DND-41 (cell line): ENCODE measurements at regions not wholly inside any gene's neighbourhood (a gene's known extent, or its start where the extent isn't known, plus 50 kb on each side); places are given as distances from the start of the nearest gene placed in this dataset.

Source experiments
- ATAC-seq: fragments of 200-7000 bp; cut with Tn5 transposase; 3 replicates; pipeline ENCODE4 v1.9.1; 2021; ENCODE audit warnings: low read depth; ENCODE audit not compliant: insufficient read depth
- DNase-seq: peaks from one replicate; pipeline ENCODE4 v3.0.0-alpha.2; 2020
- H2AFZ ChIP-seq: 2 replicates; pipeline ENCODE4 v1.6.0; 2012; ENCODE audit warnings: low read depth, low read length
- H3K27ac ChIP-seq: 2 replicates; pipeline ENCODE4 v1.5.1; 2012; ENCODE audit warnings: low read length, inconsistent platforms
- H3K27me3 ChIP-seq: fragments of 200-600 bp; sonication (generic); 2 replicates; pipeline ENCODE4 v1.6.0; 2012; ENCODE audit warnings: low read length, mild to moderate bottlenecking, inconsistent platforms; ENCODE audit not compliant: insufficient read depth, poor library complexity
- H3K36me3 ChIP-seq: 2 replicates; pipeline ENCODE4 v1.5.1; 2012; ENCODE audit warnings: low read length, inconsistent platforms; ENCODE audit not compliant: insufficient read depth
- H3K4me1 ChIP-seq: 2 replicates; pipeline ENCODE4 v1.5.1; 2012; ENCODE audit warnings: mild to moderate bottlenecking, low read length; ENCODE audit not compliant: insufficient read depth
- H3K4me2 ChIP-seq: 2 replicates; pipeline ENCODE4 v1.6.0; 2012; ENCODE audit warnings: mild to moderate bottlenecking, moderate library complexity, low read length, inconsistent platforms; ENCODE audit not compliant: insufficient read depth
- H3K4me3 ChIP-seq, 2 experiments: fragments of 200-600 bp in 1 of 2; shearing (Covaris generic) in 1 of 2; 2 replicates each; pipeline ENCODE4 v1.5.1; 2012 to 2016; ENCODE audit warnings: inconsistent platforms in 2 of 2, low read length in 2 of 2, mild to moderate bottlenecking in 2 of 2, low read depth in 1 of 2, moderate library complexity in 1 of 2
- H3K79me2 ChIP-seq: 2 replicates; pipeline ENCODE4 v1.6.0; 2012; ENCODE audit warnings: low read length, inconsistent platforms; ENCODE audit not compliant: insufficient read depth
- H3K9ac ChIP-seq: 2 replicates; pipeline ENCODE4 v1.6.0; 2012; ENCODE audit warnings: low read depth, mild to moderate bottlenecking, inconsistent platforms, low read length, moderate library complexity
- H3K9me3 ChIP-seq: 2 replicates; pipeline ENCODE4 v1.5.1; 2012; ENCODE audit warnings: low read length, moderate library complexity, mild to moderate bottlenecking, inconsistent platforms; ENCODE audit not compliant: insufficient read depth, severe bottlenecking
- H4K20me1 ChIP-seq: 2 replicates; pipeline ENCODE4 v1.6.0; 2012; ENCODE audit warnings: low read length; ENCODE audit not compliant: insufficient read depth
- EZH2 ChIP-seq: IDR thresholded peaks from 3 replicates; pipeline ENCODE4 v1.6.1; 2012; ENCODE audit warnings: borderline replicate concordance, low read depth, mild to moderate bottlenecking, moderate library complexity, low read length, inconsistent platforms; ENCODE audit not compliant: severe bottlenecking
- TF ChIP-seq, protein P1 (sequence below): IDR thresholded peaks from 2 replicates; pipeline ENCODE4 v1.5.1; 2012; ENCODE audit warnings: borderline replicate concordance, low read length, moderate library complexity, mild to moderate bottlenecking; ENCODE audit not compliant: poor library complexity, severe bottlenecking; ENCODE audit errors: extremely low read depth

DNA sequence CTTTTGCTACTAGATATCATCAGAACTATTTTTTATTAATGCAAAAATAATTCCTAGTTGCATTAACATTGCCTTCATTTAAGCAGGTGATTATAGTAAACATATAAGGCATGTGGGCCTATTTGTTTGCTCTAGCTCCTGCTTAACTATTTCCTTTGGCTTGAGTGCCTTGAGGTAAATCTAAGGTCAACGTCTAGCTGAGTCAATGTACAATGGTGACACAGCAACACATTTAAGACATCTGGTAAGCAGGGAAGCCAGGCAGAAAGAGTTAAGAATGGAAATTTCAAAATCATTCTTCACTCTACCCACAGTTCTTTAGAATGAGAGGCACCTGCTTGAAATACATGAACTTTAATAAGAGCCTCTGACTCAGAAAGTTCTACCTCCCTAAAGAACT, 111.9 kb upstream of the FST start:
- no peak overlapping the region for H2AFZ ChIP-seq
- no peaks in the 10 kb centered on the region for H3K4me1 ChIP-seq
- no peaks in the 10 kb centered on the region for H3K36me3 ChIP-seq
- no peak for DNase-seq
- H3K4me2 ChIP-seq = no peak overlapping the region
- H3K9ac ChIP-seq = no peak overlapping the region
- ATAC-seq = no peak
- no peak overlapping the region for H3K4me3 ChIP-seq
- TF ChIP-seq EZH2 = no peak
- TF ChIP-seq, protein P1, sequence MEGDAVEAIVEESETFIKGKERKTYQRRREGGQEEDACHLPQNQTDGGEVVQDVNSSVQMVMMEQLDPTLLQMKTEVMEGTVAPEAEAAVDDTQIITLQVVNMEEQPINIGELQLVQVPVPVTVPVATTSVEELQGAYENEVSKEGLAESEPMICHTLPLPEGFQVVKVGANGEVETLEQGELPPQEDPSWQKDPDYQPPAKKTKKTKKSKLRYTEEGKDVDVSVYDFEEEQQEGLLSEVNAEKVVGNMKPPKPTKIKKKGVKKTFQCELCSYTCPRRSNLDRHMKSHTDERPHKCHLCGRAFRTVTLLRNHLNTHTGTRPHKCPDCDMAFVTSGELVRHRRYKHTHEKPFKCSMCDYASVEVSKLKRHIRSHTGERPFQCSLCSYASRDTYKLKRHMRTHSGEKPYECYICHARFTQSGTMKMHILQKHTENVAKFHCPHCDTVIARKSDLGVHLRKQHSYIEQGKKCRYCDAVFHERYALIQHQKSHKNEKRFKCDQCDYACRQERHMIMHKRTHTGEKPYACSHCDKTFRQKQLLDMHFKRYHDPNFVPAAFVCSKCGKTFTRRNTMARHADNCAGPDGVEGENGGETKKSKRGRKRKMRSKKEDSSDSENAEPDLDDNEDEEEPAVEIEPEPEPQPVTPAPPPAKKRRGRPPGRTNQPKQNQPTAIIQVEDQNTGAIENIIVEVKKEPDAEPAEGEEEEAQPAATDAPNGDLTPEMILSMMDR = no peak
- no peaks in the 10 kb centered on the region for H3K79me2 ChIP-seq
- H3K9me3 ChIP-seq = no peaks in the 10 kb centered on the region
- no peaks in the 10 kb centered on the region for H4K20me1 ChIP-seq
- H3K27me3 ChIP-seq = no peaks in the 10 kb centered on the region
- H3K27ac ChIP-seq = no peak overlapping the region

DNA sequence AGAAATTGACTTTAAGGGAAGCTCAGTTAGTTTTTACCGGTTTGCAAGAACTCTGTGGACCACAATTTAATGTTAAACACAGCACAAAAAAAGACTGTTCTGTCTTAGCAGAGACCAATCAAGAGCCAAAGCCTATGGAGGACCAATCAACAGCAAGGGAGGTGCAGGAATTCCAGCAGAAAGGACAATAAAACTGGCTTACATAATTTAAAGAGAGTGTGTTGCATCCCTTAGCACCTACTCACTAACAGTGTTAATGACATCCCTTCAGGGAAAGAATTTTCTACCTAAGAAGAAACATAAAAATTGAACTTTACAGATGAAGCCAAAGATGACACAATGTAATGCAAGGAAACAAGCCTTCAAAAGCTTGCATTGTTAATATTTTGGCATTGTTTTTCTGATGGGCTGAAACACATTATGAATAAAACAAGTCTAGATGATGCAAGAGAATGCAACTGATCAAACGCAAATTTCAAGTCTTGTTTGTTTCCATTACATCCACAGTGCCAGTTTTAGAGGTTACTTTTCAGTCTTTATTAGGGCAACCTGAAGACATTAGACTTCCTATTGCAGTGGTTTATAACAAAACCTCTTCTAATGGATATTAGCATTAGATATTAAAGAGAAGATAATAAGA, 111.3 kb upstream of the FST start:
- Histone ChIP-seq H3K79me2 (no peaks in the 10 kb centered on the region), H2AFZ (no peak overlapping the region), H3K4me3 (no peak overlapping the region), H3K27me3 (no peaks in the 10 kb centered on the region), H3K9ac (no peak overlapping the region), H3K4me2 (no peak overlapping the region), H3K27ac (no peak overlapping the region), H3K4me1 (no peaks in the 10 kb centered on the region), H3K9me3 (no peaks in the 10 kb centered on the region), H3K36me3 (no peaks in the 10 kb centered on the region), H4K20me1 (no peaks in the 10 kb centered on the region)
- TF ChIP-seq EZH2 = no peak
- TF ChIP-seq, protein P1 = no peak
- DNase-seq (no peak), ATAC-seq (no peak)

DNA sequence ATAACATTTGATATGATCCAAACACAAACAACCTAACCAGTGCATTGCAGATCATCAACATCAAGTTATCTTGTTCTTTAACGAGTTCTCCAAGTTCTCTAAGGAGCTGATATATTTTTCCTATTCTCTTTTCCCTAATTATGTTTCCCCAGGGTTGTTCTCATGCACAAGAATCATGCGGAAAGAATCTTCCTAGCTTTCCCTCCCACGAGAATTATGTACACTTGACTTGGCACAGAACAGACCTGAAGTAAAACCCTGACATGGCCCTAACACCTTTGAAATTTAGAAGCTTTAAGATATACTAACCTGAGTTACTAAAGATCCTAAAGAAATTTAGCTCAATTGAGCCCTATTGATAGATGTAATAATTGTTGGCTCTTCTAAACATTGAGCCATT, 110.7 kb upstream of the FST start:
- H3K27me3 ChIP-seq = no peaks in the 10 kb centered on the region
- H3K36me3 ChIP-seq = no peaks in the 10 kb centered on the region
- no peak overlapping the region for H3K4me2 ChIP-seq
- H4K20me1 ChIP-seq = no peaks in the 10 kb centered on the region
- ATAC-seq (no peak), DNase-seq (no peak)
- no peak overlapping the region for H3K4me3 ChIP-seq
- no peaks in the 10 kb centered on the region for H3K79me2 ChIP-seq
- TF ChIP-seq EZH2 = no peak
- TF ChIP-seq, protein P1 = no peak
- H3K4me1 ChIP-seq = no peaks in the 10 kb centered on the region
- H3K9me3 ChIP-seq = no peaks in the 10 kb centered on the region
- no peak overlapping the region for H3K9ac ChIP-seq
- H3K27ac ChIP-seq = no peak overlapping the region
- no peak overlapping the region for H2AFZ ChIP-seq
